ENCODE measurements at regions not wholly inside any gene's neighbourhood (a gene's known extent, or its start where the extent isn't known, plus 50 kb on each side); places are given as distances from the start of the nearest gene placed in this dataset.

DNA sequence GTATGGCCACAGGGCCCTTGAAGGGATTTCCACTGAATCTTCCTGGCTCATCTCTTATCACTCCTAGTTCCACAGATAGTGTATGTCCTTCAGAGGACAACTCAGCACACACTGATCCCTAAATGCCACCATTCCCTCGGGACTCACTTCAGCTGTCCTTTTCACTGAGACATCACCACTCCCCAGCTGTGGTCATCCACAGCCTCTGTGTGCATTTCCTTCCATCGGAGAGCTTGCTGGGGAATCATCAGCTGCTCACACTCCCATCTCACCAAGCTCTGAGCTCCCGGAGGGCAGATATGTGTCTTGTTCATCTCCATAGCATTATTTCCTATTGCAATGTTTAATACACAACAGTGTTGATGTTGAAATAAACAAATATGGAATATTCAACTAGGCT, 759.5 kb downstream of the RNF144A start:
- TF ChIP-seq, protein P1, sequence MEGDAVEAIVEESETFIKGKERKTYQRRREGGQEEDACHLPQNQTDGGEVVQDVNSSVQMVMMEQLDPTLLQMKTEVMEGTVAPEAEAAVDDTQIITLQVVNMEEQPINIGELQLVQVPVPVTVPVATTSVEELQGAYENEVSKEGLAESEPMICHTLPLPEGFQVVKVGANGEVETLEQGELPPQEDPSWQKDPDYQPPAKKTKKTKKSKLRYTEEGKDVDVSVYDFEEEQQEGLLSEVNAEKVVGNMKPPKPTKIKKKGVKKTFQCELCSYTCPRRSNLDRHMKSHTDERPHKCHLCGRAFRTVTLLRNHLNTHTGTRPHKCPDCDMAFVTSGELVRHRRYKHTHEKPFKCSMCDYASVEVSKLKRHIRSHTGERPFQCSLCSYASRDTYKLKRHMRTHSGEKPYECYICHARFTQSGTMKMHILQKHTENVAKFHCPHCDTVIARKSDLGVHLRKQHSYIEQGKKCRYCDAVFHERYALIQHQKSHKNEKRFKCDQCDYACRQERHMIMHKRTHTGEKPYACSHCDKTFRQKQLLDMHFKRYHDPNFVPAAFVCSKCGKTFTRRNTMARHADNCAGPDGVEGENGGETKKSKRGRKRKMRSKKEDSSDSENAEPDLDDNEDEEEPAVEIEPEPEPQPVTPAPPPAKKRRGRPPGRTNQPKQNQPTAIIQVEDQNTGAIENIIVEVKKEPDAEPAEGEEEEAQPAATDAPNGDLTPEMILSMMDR (IDR thresholded peaks at IDR 0.05; ENCODE audit: low read depth, low read length): no peak
- TF ChIP-seq POLR2A (IDR thresholded peaks at IDR 0.05; ENCODE audit: extremely low read depth, insufficient read length) (no peak), MYC (IDR thresholded peaks at IDR 0.05; ENCODE audit: low read depth, low read length) (no peak)
- TF ChIP-seq, protein P2, sequence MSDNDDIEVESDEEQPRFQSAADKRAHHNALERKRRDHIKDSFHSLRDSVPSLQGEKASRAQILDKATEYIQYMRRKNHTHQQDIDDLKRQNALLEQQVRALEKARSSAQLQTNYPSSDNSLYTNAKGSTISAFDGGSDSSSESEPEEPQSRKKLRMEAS (IDR thresholded peaks at IDR 0.05; ENCODE audit: low read depth, low read length): no peak

Data from NB4 (cell line).